ENCODE measurements at regions not wholly inside any gene's neighbourhood (a gene's known extent, or its start where the extent isn't known, plus 50 kb on each side); places are given as distances from the start of the nearest gene placed in this dataset.

DNA sequence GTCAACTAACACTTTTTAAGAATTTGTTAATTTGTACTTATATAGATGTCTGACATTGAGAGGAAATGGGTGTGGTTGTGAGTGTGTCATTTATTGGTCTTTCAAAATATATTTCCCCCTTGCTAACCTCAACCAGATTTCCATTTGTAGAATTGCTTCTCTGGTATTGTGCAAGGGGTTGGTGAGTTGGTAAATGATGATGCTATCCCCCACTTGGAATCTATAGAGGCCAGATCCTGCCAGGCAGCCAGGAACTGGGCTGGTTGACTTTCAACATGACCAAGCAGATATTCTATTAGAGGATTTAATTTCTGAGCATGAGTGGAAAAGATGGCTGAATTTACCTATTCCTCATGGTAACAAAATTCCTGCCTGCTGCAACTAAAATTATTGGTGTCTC is 306.6 kb upstream of the KIF2A start:
- no peak for DNase-seq (ENCODE audit: extremely low spot score)

GRCh38 chr5:62000646-62001045 is 305.4 kb upstream of the KIF2A start:
- ChIA-PET POLR2A (no interaction called here), CTCF (no interaction called here)
- no peak for DNase-seq (ENCODE audit: extremely low spot score)
- TF ChIP-seq, protein P1, sequence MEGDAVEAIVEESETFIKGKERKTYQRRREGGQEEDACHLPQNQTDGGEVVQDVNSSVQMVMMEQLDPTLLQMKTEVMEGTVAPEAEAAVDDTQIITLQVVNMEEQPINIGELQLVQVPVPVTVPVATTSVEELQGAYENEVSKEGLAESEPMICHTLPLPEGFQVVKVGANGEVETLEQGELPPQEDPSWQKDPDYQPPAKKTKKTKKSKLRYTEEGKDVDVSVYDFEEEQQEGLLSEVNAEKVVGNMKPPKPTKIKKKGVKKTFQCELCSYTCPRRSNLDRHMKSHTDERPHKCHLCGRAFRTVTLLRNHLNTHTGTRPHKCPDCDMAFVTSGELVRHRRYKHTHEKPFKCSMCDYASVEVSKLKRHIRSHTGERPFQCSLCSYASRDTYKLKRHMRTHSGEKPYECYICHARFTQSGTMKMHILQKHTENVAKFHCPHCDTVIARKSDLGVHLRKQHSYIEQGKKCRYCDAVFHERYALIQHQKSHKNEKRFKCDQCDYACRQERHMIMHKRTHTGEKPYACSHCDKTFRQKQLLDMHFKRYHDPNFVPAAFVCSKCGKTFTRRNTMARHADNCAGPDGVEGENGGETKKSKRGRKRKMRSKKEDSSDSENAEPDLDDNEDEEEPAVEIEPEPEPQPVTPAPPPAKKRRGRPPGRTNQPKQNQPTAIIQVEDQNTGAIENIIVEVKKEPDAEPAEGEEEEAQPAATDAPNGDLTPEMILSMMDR (IDR thresholded peaks at IDR 0.05; ENCODE audit: control extremely low read depth, extremely low read depth, low read depth, missing control alignments), result no peak

More for the DNA sequence above, 306.6 kb upstream of the KIF2A start:
- ChIA-PET POLR2A (no interaction called here), CTCF (interaction anchor here (1.4 kb wide), 1 partner anchor 17 kb away, joined by 3 read pairs; no protein-coding TSS in a partner anchor)
- TF ChIP-seq, protein P1 (IDR thresholded peaks at IDR 0.05; ENCODE audit: control extremely low read depth, extremely low read depth, low read depth, missing control alignments), result no peak

GRCh38 chr5:62001640-62002039 is 304.4 kb upstream of the KIF2A start:
- ChIA-PET CTCF (no interaction called here), POLR2A (no interaction called here)
- no peak for DNase-seq (ENCODE audit: extremely low spot score)
- TF ChIP-seq, protein P1 (IDR thresholded peaks at IDR 0.05; ENCODE audit: control extremely low read depth, extremely low read depth, low read depth, missing control alignments), result no peak

DNA sequence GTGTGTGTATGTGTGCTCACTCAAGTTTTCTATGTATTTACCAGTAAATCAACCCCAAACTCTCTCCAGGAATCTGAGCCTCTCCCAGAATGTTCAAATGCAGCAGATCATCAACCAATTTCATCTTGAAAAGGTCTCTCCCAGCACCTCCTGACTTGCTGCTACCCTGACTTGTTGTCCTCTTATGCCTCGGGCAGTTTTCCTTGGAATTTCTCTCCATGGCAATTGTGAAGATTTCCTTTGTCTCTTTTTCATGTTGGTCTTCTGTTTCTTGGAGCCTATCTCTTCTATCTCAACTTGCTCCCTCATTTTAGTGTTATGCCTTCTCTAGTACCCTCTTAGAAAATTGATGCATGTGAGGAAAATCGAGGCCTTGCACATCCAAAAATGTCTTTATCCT is 303.6 kb upstream of the KIF2A start:
- POLR2A ChIA-PET, result no interaction called here
- TF ChIP-seq, protein P1 (IDR thresholded peaks at IDR 0.05; ENCODE audit: control extremely low read depth, extremely low read depth, low read depth, missing control alignments), result no peak
- CTCF ChIA-PET, result no interaction called here
- no peak for DNase-seq (ENCODE audit: extremely low spot score)

DNA sequence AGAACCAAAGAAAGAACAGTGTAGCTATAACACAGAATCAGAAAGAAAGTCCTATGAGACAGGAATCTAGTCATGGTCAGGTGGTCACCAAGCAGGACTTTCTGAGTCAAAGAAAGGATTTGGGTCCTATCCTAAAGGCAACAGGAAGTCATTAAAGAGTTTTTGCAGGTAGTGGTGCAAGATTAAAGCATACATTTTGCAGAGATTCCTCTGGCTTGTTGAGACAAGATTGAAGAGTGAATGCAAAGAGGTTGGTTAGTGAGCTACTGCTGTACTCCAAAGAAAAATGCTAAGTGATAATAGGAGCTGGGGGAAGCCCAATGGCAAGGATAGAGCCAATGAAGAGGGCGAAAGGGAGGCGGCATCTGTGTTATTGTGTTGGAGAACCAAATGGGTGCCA is 300.5 kb upstream of the KIF2A start:
- no peak for DNase-seq (ENCODE audit: extremely low spot score)
- ChIA-PET POLR2A (no interaction called here), CTCF (interaction anchor here (1.0 to 2.1 kb wide), 2 partner anchors 11 to 21 kb away, joined by 3 to 9 read pairs; no protein-coding TSS in a partner anchor)
- TF ChIP-seq, protein P1 (IDR thresholded peaks at IDR 0.05; ENCODE audit: control extremely low read depth, extremely low read depth, low read depth, missing control alignments), result no peak

DNA sequence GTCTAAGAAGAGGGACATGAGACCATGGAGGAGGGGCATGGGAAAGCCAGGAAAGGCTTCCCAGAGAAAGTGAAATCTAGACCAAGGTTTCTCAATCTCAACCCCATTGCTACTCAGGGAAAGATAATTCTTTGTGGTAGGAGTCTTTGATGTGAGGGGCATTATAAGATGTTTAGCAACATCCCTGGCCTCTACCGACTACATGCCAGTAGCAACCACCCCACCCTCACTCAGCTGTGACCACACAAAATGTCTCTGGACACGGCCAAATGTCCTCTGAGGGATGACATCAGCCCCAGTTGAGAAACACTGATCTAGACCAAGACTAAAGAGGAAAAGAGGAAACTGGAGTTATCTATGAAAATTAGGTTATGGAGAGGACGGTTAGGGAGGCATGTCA is 298.5 kb upstream of the KIF2A start:
- CTCF ChIA-PET, result no interaction called here
- DNase-seq (ENCODE audit: extremely low spot score), result no peak
- TF ChIP-seq, protein P1 (IDR thresholded peaks at IDR 0.05; ENCODE audit: control extremely low read depth, extremely low read depth, low read depth, missing control alignments), result no peak
- POLR2A ChIA-PET, result no interaction called here

All from GM10248 (cell line).